A673 (cell line): ENCODE measurements at regions not wholly inside any gene's neighbourhood (a gene's known extent, or its start where the extent isn't known, plus 50 kb on each side); places are given as distances from the start of the nearest gene placed in this dataset.
"Not testable (repeated sequence)": the region's sequence is repeated elsewhere in the genome, so short reads cannot be mapped to it uniquely, and the experiment has no call there.

Source experiments
- BruUV-seq: library from RNA; stranded (reverse); fragments of 400-500 nt; replicated peaks from 2 replicates; lab custom pipeline; 2021; lab: Mats Ljungman, UMichigan
- CTCF ChIA-PET: fragments of 300-600 bp; sonication (Branson Sonifier 250); formaldehyde crosslinking; loops from one replicate; lab custom pipeline; 2022; ENCODE audit warnings: antibody characterized with exemption; lab: Charles Lee
- POLR2A ChIA-PET: fragments of 300-600 bp; sonication (Branson Sonifier 250); formaldehyde crosslinking; loops from one replicate; lab custom pipeline; 2022; ENCODE audit warnings: antibody characterized with exemption; ENCODE audit not compliant: low non-redundant PET; lab: Charles Lee
- DNase-seq: peaks from one replicate; pipeline ENCODE4 v3.0.0-alpha.2; 2015; ENCODE audit warnings: low spot score
- H3K27ac ChIP-seq: fragments of 200-600 bp; sonication (generic); 2 replicates; pipeline ENCODE4 v1.5.1; 2016; ENCODE audit warnings: mixed run types, low read depth, mild to moderate bottlenecking, mixed read lengths, antibody characterized with exemption, low read length; ENCODE audit not compliant: poor library complexity, severe bottlenecking
- H3K27me3 ChIP-seq: fragments of 200-600 bp; sonication (generic); replicated peaks from 2 replicates; pipeline ENCODE4 v1.6.1; 2017; ENCODE audit warnings: mixed run types, low read depth, mild to moderate bottlenecking, mixed read lengths, antibody characterized with exemption, low read length; ENCODE audit not compliant: insufficient read depth, poor library complexity
- H3K36me3 ChIP-seq: fragments of 200-600 bp; sonication (generic); 2 replicates; pipeline ENCODE4 v1.6.1; 2016; ENCODE audit warnings: mixed run types, mild to moderate bottlenecking, mixed read lengths, antibody characterized with exemption, low read length; ENCODE audit not compliant: insufficient read depth, poor library complexity, severe bottlenecking
- H3K4me1 ChIP-seq: fragments of 200-600 bp; sonication (generic); 2 replicates; pipeline ENCODE4 v1.6.1; 2017; ENCODE audit warnings: mixed run types, mild to moderate bottlenecking, mixed read lengths, antibody characterized with exemption, low read length; ENCODE audit not compliant: insufficient read depth, poor library complexity, severe bottlenecking
- H3K4me3 ChIP-seq: fragments of 200-600 bp; sonication (generic); 2 replicates; pipeline ENCODE4 v1.5.1; 2016; ENCODE audit warnings: low read depth, mixed run types, mild to moderate bottlenecking, mixed read lengths, low read length; ENCODE audit not compliant: poor library complexity, severe bottlenecking
- H3K9me3 ChIP-seq: fragments of 200-600 bp; sonication (generic); 2 replicates; pipeline ENCODE4 v1.6.1; 2016; ENCODE audit warnings: mixed run types, low read depth, mild to moderate bottlenecking, mixed read lengths, antibody characterized with exemption, low read length; ENCODE audit not compliant: poor library complexity, severe bottlenecking
- EZH2 ChIP-seq: fragments of 200-600 bp; sonication (generic); IDR thresholded peaks from 2 replicates; pipeline ENCODE4 v1.6.1; 2017; ENCODE audit warnings: borderline replicate concordance, low read depth, mild to moderate bottlenecking, mixed read lengths, antibody characterized with exemption, low read length; ENCODE audit not compliant: poor library complexity, severe bottlenecking
- intact Hi-C: fragments of 100-400 bp; cut with micrococcal nuclease; formaldehyde crosslinking; loops from one replicate; pipeline ENCODE4 v1.10.0; 2022; ENCODE audit not compliant: unreplicated experiment
- TF ChIP-seq, protein P1 (sequence below): fragments of 300-800, 200-600 bp; sonication (generic); conservative IDR thresholded peaks from 2 replicates; pipeline ENCODE4 v1.5.1; 2017; ENCODE audit warnings: low read depth, mild to moderate bottlenecking, antibody characterized with exemption, low read length, moderate library complexity, mixed read lengths

GRCh38 chr12:56864318-56864717 is 69.9 kb downstream of the SDR9C7 start:
- Histone ChIP-seq H3K27me3 (no peaks in the 10 kb centered on the region), H3K27ac (no peak overlapping the region), H3K4me3 (no peak overlapping the region), H3K36me3 (no peaks in the 10 kb centered on the region), H3K9me3 (peaks cover 48% of the 10 kb centered on the region), H3K4me1 (no peaks in the 10 kb centered on the region)
- TF ChIP-seq, protein P1, sequence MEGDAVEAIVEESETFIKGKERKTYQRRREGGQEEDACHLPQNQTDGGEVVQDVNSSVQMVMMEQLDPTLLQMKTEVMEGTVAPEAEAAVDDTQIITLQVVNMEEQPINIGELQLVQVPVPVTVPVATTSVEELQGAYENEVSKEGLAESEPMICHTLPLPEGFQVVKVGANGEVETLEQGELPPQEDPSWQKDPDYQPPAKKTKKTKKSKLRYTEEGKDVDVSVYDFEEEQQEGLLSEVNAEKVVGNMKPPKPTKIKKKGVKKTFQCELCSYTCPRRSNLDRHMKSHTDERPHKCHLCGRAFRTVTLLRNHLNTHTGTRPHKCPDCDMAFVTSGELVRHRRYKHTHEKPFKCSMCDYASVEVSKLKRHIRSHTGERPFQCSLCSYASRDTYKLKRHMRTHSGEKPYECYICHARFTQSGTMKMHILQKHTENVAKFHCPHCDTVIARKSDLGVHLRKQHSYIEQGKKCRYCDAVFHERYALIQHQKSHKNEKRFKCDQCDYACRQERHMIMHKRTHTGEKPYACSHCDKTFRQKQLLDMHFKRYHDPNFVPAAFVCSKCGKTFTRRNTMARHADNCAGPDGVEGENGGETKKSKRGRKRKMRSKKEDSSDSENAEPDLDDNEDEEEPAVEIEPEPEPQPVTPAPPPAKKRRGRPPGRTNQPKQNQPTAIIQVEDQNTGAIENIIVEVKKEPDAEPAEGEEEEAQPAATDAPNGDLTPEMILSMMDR: no peak
- no peak for TF ChIP-seq EZH2
- intact Hi-C loops: no loop called here
- no TSS peak for BruUV-seq
- CTCF ChIA-PET: no interaction called here
- DNase-seq: no peak
- POLR2A ChIA-PET: no interaction called here

- POLR2A ChIA-PET: no interaction called here
- Histone ChIP-seq H3K4me1 (no peaks in the 10 kb centered on the region), H3K4me3 (no peak overlapping the region), H3K9me3 (peaks cover 48% of the 10 kb centered on the region), H3K27me3 (no peaks in the 10 kb centered on the region), H3K27ac (no peak overlapping the region), H3K36me3 (no peaks in the 10 kb centered on the region)
- no peak for DNase-seq
- intact Hi-C loops: no loop called here
- CTCF ChIA-PET: no interaction called here
- BruUV-seq: no TSS peak
- TF ChIP-seq, protein P1: no peak
- TF ChIP-seq EZH2: no peak
These were observed 70.4 kb downstream of the SDR9C7 start for GRCh38 chr12:56863789-56864188.

- H3K36me3 ChIP-seq: no peaks in the 10 kb centered on the region
- CTCF ChIA-PET: no interaction called here
- intact Hi-C loops: no loop called here
- TF ChIP-seq, protein P1: no peak
- TF ChIP-seq EZH2: no peak
- H3K27ac ChIP-seq: no peak overlapping the region
- DNase-seq: no peak
- peaks cover 46% of the 10 kb centered on the region for H3K9me3 ChIP-seq
- no peak overlapping the region for H3K4me3 ChIP-seq
- BruUV-seq: no TSS peak
- no peaks in the 10 kb centered on the region for H3K4me1 ChIP-seq
- POLR2A ChIA-PET: no interaction called here
- H3K27me3 ChIP-seq: no peaks in the 10 kb centered on the region
These were observed 71.9 kb downstream of the SDR9C7 start for GRCh38 chr12:56862264-56862663.

GRCh38 chr12:56853392-56853978 is 80.7 kb downstream of the SDR9C7 start:
- CTCF ChIA-PET, H3K27me3 ChIP-seq, intact Hi-C loops, H3K27ac ChIP-seq, H3K4me1 ChIP-seq, H3K36me3 ChIP-seq, H3K9me3 ChIP-seq, H3K4me3 ChIP-seq, POLR2A ChIA-PET, DNase-seq, BruUV-seq: not testable (repeated sequence)
